Activated CD4-positive, alpha-beta T cell treated with anti-CD3 and anti-CD28 coated beads, Interleukin-2, Interleukin-4, amounts not matched to agents 100 ng/mL and 50 ng/mL, durations not matched to agents 16 hours and 8 hours (primary cell): ENCODE measurements at regions not wholly inside any gene's neighbourhood (a gene's known extent, or its start where the extent isn't known, plus 50 kb on each side); places are given as distances from the start of the nearest gene placed in this dataset.
"Not testable (repeated sequence)": the region's sequence is repeated elsewhere in the genome, so short reads cannot be mapped to it uniquely, and the experiment has no call there.

ENCODE experiments used
- DNase-seq: peaks from one replicate; pipeline ENCODE4 v3.0.0-alpha.2; 2020; ENCODE audit warnings: low spot score

DNA sequence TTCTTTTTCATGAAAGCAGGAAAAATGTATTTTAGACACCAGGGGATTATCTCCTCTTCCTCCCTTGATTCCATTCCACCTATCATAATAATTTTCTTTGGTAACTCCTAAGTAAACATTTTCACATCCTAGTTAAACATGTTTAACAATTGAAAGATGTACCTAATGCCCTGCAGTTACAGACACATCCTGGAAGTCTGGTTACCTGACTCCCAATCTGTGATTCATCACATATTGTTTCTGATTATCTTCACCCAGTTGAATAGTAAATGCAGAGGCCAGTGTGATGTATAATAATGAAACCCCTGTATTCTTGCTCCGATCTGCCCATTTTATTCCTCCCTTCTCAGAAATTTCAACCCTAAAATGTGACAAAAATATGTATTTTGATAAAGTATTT, 1237.6 kb upstream of the LRRTM1 start:
- no peak for DNase-seq

DNA sequence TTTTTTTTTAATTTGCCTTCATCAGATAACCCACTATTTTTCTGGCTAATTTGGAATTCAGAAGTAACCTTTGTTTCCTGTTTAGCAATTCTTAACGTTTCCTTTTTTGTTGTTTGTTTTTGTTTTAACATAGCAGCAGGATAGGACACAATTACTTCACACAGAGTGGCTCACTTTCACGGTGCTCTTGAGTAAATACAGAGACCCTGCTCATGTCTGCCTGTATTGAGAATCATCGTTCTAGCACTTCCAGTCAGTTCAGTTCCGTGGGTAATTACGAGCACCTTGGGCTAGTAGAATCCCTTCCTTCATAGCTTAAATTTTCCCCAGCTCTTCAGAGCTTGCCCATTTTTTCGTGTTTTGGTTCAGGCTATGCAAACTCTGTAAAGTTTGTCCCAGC, 1225.4 kb upstream of the LRRTM1 start:
- no peak for DNase-seq

DNA sequence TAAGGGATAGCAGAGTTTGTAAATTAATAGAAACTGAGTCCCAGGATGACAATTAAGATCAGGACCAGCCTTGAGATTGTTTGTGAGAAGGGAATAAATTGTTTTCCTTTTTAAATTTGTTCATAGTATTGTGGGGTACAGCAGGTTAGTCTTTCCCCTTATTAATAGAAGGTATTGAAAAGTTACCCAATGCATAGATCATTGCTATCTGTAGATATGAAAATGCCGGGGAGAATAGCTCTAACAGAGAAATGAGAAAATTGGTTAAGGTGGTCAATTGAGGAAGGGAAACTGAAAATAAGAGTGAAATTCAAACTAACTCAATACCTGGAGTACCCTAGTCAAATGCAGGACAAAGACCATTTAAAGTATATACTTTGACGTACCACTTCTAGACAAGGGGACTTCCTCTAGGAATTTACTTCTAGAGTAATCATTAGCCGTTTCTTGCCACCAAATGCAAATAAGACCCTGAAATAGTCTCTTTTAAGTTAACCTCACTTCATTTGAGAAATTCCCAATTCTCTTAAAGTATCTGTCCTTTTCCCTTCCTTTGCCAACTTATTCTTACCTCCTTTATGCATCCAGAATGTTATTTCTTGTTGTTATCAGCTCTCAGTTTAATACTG, 1224.4 kb upstream of the LRRTM1 start:
- no peak for DNase-seq

DNA sequence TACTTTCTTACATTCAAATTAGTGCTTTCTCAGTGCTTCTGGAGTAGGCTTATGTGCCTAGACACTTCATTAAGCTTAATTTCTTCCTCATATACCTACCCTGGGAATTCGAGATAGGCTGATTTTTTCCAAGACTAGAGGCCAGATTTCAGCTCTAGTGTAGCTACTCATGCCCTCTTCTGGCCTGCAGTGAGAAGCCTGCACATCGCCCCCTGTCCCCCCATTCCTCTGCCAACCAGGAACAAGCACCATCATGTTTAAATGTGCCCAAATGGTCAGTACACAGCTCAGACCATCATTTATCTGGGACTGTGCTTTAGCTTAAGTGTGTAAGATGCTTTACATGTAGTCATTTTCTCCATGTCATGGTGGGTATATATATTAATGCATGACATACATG, 1218.8 kb upstream of the LRRTM1 start:
- no peak for DNase-seq

DNA sequence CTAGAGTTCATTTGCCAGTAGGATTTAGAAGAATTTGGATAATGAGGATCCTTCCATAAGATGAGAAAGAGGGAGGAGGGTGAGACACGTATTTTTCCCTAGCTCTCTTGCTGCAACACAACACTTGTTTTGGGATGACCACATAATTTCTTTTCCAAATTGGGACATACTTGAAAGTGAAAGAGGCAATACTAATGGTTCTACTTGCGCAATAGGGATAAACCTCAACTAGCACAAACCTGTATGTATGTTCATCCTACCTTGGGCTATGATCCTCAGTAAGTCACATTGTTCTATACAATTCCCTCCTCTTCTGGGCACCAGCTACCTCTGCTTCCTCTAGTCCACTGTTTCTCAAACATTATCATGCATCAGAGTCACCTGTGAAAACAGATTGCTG, 1208.8 kb upstream of the LRRTM1 start:
- DNase-seq, result no peak

DNA sequence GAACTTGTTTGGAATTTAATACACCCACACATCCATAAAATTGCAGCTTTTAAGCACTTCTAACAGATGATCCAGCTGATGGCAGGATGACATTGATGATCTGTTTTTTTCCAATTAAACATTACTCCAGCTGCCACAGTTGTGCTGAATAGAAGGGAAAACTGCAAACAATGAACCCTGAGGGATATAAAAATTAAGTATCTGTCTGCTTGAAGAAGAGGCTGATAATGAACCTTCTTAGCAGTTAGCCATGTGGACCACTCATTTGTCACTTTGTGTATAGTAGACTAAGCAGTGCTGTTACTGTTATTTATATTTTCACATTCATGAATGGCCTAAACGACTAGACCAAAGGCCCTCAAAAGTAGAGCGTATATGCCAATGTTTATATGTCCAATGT, 1201.0 kb upstream of the LRRTM1 start:
- no peak for DNase-seq

DNA sequence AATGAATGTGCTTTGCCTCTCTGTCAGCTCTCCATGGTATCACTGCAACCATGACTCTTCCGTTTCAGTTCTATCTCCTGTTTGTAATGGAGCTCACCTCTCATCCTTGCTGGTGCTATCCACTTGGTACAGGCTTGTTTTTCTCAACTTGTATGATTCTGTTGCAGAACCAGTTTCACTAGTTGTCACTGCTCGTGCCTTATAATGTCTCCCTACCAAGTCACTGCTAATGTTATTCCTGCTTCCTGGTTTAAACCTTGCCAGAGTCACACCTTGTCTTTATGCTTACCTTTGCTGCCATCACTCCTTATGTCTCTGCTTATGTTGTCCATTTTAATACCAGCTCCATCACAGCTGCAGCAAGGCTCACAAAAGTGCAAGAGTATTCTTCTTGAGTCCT, 1191.0 kb upstream of the LRRTM1 start:
- DNase-seq, result no peak

DNA sequence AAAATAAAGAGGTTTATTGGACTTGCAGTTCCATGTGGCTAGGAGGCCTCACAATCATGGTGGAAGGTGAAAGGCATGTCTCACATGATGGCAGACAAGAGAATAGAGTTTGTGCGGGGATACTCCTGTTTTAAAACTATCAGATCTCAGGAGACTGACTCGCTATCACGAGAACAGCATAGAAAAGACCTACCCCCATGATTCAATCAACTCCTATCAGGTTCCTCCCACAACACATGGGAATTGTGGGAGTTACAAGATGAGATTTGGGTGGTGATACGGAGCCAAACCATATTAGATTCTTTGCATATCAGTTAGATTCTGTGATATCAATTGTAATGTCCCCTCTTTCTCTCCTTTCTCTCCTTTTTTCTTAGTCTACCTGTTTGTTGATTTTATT, 1178.7 kb upstream of the LRRTM1 start:
- no peak for DNase-seq

DNA sequence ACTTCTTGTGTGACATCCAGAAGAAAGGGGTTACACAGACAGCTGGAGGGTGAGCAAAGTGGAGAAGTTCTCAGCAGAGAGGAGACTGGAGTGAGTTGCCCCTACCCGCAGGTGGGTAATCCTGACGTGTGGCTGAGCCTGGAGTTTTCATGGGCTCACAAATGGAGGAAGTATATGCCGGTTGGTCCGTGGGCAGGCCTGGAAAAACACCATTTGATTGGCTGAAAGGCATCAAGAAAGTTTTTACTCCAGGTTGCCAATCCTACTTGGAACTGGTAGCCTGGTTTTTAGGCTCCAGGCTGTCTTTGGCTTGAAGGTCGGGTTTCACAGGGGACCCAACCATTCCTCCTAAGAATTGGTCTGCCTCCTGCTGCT, 1177.4 kb upstream of the LRRTM1 start:
- DNase-seq, result no peak

DNA sequence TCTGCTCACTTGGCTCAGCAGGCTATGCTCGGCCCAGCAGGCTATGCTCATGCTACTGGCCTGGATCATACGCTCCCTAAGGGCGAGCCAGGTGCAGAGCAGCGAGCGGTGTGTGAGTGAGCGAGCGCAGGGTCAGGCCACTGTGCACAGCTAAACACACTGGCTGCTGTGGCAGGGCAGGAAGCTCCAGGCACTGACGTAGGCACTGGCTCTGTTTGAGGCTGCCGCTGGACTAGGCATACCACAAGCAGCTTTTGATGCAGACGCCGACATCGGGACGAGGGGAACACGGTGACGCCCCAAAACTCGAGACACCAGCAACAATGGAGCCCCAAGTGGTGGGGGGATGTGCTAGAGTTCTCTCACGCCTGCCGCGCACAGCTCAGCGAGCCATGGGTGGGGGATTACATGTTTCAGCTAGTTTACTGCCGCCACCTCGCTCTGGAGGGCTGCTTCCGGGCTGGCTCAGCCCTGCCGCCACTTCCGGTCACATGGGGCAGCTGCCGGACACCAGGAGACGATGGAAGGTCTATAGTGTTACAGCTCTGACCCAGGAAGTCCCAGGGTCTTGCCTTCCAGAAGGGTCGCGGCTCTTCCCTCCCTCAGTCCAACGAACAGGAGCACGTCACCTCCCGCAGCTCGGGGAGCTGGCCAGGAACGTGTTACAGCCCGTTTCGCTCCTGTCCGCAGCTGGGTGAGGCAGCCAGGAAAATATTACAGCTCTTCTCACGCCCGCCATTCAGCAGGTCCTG, 1176.9 kb upstream of the LRRTM1 start:
- DNase-seq, result no peak

DNA sequence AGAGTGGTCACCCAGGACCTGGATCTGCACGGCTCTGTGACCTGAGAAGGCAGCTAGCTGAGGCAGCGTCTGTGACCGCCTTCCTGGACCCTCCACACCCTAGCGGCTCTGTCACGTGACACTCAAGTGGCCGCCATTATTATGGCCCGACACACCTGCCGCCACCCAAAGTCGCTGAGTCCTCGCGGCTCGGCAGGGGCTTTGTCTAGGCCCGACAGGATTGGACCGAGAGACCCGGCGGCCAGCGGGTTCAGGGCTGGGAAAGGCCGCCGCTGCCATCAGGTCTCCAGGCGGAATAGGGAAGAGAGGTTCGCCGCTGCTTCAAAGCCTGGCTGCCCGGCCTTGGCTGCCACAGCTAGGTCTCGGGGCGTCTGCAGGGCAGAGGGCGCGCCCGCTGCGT, 1162.5 kb upstream of the LRRTM1 start:
- DNase-seq, result no peak

DNA sequence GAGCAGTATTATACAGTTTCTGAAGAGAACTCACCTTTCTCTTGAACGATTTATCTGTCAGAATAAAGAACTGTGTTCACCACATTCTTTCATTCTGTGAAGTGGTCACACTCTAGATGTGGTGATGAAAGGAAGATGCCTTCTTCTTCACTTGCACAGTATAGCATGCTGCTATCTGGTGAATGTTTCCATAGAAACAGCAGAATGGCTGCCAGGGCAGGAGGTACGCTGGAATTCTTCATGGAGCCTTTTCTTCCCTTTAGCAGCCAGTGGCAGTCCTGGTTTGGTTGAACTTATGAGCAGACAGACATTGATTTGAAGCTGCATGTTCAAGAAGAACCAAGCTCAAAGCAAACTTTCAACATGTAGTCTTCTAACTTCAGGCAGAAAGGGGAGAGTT, 1157.9 kb upstream of the LRRTM1 start:
- no peak for DNase-seq

DNA sequence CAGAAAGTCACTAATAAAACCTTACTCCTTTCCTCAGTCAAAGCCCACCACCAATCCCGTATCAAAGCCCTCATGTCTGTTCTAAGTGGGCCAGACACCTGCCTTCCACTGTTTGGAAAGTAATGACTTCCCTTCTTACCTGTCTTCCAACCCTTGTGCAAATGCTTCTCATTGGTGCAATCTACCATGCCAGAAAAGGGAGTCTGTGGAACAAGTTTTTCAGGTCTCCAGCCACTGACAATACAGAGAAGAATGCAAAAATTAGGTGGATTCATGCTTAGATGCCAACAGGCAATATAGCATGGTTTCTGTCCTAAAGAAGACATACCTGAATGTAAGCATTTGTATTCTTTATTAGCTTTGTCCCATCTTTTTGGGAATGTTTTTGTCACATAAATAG, 1140.6 kb upstream of the LRRTM1 start:
- DNase-seq, result no peak

DNA sequence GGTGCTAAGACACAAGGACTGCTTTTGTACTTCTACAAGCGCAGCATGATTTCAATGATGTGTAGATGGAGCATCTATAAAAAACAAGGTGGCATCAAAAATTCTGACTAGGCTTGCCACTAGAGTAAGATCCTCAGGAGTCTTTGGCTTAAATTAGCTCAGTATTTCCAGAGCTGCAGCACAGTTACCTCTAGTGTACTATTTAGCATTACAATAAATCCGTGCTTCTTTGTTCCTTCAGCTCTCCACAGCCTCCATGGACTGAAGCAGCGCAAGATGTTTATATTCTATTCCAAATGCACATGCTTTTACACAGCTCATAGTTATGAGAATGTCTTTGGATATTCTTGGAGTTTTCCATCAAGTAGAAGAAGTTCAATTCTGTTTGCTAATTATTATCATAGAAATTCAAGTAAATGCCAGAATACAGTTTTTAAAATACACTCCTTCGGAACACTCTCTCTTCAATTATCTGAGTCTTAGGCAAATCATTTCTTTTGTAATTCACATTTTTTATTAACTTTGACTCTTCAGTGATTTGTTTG, 1133.0 kb upstream of the LRRTM1 start:
- DNase-seq, result no peak

DNA sequence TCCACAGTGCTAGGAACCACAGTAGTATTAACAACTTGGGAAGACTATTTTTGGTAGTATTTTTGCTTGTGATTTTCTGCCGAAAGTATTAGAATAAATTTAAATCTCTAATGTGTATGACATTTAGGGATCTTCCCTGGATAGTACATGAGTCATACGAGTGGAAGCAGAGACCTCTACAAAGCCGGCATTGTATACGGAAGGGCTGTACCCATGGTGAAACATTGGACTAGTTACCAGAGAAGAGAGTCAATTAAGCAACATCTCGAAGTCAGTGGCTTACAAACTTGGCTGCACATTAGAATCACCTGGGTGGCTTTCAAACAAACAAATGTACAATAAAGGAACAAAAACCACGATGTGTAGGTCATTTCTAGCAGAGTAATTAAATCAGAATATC, 1131.7 kb upstream of the LRRTM1 start:
- DNase-seq, result no peak

DNA sequence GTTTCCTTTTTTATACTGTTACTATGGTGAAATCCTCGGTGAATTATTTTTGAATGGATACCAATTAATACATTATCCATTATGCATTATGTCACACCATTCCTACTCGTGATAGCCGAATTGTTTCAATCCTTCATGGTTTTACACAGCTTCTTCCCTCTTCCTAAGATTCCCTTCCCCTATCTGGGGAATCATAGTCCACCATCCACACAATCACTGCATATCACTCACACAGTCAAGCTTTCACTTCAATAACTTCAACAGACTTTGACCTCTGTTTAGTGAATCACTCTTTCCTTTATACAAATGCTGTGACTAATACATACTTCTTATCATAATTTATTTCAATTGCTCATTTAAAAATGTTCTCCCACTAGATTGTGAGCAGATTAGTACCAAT, 1108.1 kb upstream of the LRRTM1 start:
- DNase-seq, result no peak

DNA sequence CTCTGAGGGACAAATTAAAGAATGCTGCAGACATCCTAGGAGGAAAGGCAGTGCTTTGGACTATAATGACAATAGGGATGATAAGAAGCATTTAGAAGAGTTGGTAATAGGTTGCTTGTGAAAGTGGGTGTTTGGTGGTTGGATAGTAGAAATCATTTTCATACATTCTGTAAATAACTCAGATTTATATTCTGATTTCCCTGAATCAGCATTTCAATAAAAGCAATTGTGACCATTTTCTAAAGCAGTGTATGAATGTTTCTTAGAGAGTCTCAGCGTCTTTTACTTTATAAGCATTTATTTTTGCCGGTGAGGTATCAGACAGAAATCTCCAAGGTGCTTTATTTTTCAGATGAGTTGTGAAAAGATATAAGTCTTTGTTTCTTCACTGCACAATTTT, 1099.0 kb upstream of the LRRTM1 start:
- DNase-seq, result no peak

DNA sequence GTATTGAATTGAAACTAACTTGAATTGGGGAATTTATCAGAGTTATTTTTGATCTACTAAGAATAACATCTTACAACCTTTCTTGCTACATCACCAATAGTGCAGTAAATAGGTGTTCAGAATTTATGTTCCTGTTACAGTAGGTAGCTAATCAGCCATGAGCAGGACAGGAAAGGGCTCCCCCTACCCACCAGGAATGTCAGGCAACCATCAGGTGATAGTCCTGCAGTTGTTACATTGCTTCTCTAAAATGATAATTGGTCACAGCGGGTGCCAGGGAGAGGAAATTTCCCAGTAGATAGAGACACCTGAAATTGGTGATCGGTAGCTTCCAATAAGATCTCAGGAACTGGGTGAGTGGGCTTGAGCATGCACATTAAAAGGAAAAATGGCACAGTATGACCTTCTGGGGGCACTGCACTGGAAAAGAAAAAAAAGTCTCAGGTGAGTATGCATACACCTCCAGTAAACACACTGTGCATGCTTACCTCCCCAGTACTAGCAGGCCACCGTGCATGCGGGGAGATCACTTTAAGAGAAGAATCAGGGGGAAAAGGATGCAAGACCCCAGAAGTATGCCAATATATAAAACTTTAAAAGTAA, 1092.0 kb upstream of the LRRTM1 start:
- DNase-seq, result no peak

DNA sequence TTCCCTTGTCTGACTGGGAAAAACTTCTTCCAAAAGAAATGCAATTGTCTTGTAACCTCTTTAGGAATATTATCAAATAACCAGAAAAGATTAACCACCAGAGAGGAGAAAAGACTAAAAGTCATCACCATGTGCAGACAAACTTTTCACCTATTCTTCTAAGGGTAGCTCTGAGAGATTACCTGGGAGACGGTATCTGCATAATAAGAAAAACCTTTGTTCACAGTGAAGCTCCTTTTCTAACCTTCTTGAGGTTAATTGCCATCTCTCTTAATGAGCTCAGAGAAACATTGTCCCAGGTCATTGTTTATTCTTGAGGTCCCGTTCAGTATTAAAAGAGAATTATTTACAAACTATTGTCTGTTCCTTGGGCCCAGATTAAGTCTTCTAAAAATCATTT, 1091.2 kb upstream of the LRRTM1 start:
- no peak for DNase-seq

DNA sequence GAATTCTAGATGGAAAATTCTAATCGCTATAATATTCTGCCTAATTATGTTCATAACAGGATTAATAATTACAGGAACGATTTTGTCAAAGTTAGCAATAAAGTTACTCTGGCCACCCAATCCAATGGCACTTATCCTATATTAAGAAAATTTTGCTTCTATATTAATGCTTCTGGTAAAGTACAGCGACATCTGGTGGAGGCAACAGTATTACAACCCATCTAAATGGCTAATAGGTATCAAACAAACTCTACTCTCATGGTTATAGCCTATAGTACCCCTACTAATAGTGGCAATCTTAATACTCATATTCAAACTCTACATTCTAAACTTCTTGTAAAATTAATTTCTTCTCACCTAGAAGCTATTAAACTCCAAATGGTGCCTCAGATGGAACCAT, 1084.7 kb upstream of the LRRTM1 start:
- DNase-seq, result peak; percentile 2

DNA sequence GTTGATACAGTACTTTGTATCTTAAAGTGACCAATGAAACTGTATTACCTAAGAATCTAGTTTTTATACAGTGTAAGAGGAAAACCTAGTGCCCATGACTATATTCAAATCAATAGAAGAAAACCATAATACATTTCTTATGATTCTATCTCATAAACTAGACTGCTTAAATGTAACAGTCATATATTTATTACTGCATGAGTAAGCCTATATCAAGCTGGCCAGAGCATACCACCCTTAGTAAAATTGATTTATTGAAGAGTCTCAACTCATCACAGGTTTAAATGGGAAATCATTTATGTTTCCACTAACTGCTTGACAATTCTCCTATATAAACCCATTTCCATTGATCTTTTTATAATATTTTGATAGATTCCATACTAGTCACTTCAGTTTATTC, 1059.2 kb upstream of the LRRTM1 start:
- DNase-seq, result no peak

DNA sequence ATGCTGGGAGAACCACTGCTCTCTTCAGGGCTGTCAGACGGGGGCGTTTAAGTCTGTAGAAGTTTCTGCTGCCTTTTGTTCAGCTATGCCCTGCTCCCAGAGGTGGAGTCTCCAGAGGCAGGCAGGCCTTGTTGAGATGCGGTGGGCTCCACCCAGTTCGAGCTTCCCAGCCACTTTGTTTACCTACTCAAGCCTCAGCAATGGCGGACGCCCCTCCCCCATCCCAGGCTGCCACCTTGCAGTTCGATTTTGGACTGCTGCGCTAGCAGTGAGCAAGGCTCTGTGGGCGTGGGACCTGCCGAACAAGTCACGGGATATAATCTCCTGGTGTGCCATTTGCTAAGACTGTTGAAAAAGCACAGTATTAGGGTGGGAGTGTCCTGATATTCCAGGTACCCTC, 1057.9 kb upstream of the LRRTM1 start:
- not testable (repeated sequence) for DNase-seq

DNA sequence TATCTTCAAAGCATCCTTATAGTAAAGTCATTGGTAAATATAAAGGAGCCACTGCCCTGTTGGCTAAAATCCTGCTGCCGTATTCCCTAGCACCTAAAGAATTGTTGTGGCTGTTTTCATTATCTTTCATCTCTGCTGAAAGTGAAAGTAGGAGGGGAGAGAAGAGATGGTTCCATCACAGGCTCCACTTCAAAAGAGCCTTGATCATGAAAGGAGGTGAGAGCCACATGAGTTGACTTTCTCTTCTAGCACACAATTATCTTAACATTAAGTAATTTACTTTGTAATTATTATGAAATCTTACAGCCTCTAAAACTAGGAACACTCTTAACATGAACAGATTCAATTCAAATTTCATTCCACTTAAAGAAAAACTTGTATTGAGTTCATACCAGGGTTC, 1050.9 kb upstream of the LRRTM1 start:
- no peak for DNase-seq

DNA sequence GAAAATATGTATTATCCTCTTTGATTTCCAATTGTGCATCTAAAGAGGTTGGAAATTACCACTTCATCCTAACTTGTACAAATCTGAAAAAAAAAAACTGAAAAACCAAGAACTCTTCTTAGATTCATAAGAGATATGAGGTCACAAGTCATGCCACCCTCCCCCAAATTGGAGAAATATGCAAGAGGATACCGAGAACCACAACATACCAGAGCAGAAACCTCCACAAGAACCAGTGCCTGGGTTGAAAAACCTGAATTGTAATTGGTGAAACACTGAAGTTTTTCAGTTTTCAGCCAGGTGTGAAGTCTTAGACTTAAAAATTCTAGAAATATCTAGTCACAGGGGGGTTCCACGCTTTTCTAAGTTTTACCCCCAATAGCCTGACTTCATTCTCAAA, 1029.5 kb upstream of the LRRTM1 start:
- no peak for DNase-seq
